Neural progenitor cell (in vitro differentiated cells): ENCODE measurements at regions not wholly inside any gene's neighbourhood (a gene's known extent, or its start where the extent isn't known, plus 50 kb on each side); places are given as distances from the start of the nearest gene placed in this dataset.

Experiments used
- DNase-seq: peaks from one replicate; pipeline ENCODE4 v3.0.0-alpha.2; 2016; ENCODE audit warnings: low spot score
- H2AFZ ChIP-seq: fragments of 200-600 bp; sonication (generic); replicated peaks from 2 replicates; pipeline ENCODE4 v1.6.1; 2016; ENCODE audit warnings: antibody characterized with exemption
- H3F3A ChIP-seq: fragments of 200-600 bp; sonication (generic); 2 replicates; pipeline ENCODE4 v1.6.1; 2016; ENCODE audit warnings: antibody characterized with exemption, low read depth
- H3K27ac ChIP-seq: fragments of 200-600 bp; sonication (generic); 2 replicates; pipeline ENCODE4 v1.5.1; 2016; ENCODE audit warnings: mild to moderate bottlenecking
- H3K27me3 ChIP-seq: fragments of 200-600 bp; sonication (generic); 2 replicates; pipeline ENCODE4 v1.6.1; 2016; ENCODE audit warnings: mild to moderate bottlenecking, moderate library complexity
- H3K36me3 ChIP-seq: fragments of 200-600 bp; sonication (generic); 2 replicates; pipeline ENCODE4 v1.5.1; 2016
- H3K4me1 ChIP-seq: fragments of 200-600 bp; sonication (generic); 2 replicates; pipeline ENCODE4 v1.6.1; 2016; ENCODE audit warnings: mixed run types
- H3K4me2 ChIP-seq: fragments of 200-600 bp; sonication (generic); 2 replicates; pipeline ENCODE4 v1.6.1; 2016
- H3K4me3 ChIP-seq: fragments of 200-600 bp; sonication (generic); 2 replicates; pipeline ENCODE4 v1.5.1; 2016
- H3K79me2 ChIP-seq: fragments of 200-600 bp; sonication (generic); 2 replicates; pipeline ENCODE4 v1.6.1; 2016; ENCODE audit warnings: low read depth
- H3K9ac ChIP-seq: fragments of 200-600 bp; sonication (generic); 2 replicates; pipeline ENCODE4 v1.6.1; 2016
- H3K9me3 ChIP-seq: fragments of 200-600 bp; sonication (generic); 2 replicates; pipeline ENCODE4 v1.5.1; 2016; ENCODE audit warnings: low read depth
- H4K20me1 ChIP-seq: fragments of 200-600 bp; sonication (generic); 2 replicates; pipeline ENCODE4 v1.6.1; 2016; ENCODE audit warnings: low read depth
- H3K27ac Mint-ChIP-seq: 3 replicates; pipeline ENCODE4 v1.8.0; 2021; ENCODE audit warnings: mixed read lengths
- H3K27me3 Mint-ChIP-seq: 2 replicates; pipeline ENCODE4 v1.8.0; 2022; ENCODE audit warnings: low read depth, mild to moderate bottlenecking, inconsistent platforms, moderate library complexity, mixed read lengths; ENCODE audit not compliant: insufficient read depth
- H3K36me3 Mint-ChIP-seq: 3 replicates; pipeline ENCODE4 v1.8.0; 2021; ENCODE audit warnings: mixed read lengths
- H3K4me1 Mint-ChIP-seq: 3 replicates; pipeline ENCODE4 v1.8.0; 2021; ENCODE audit warnings: mixed read lengths
- H3K4me3 Mint-ChIP-seq: 3 replicates; pipeline ENCODE4 v1.8.0; 2021; ENCODE audit warnings: mild to moderate bottlenecking, moderate library complexity, mixed read lengths
- H3K9me3 Mint-ChIP-seq: 3 replicates; pipeline ENCODE4 v1.8.0; 2020; ENCODE audit warnings: mixed read lengths
- CTCF ChIP-seq: fragments of 200-600 bp; sonication (generic); IDR thresholded peaks from 2 replicates; pipeline ENCODE4 v1.5.1; 2017; ENCODE audit warnings: antibody characterized with exemption, mild to moderate bottlenecking
- EZH2 ChIP-seq: fragments of 200-600 bp; sonication (generic); IDR thresholded peaks from 2 replicates; pipeline ENCODE4 v1.6.1; 2017; ENCODE audit warnings: antibody characterized with exemption, mild to moderate bottlenecking, moderate library complexity
- EZH2phosphoT487 ChIP-seq: fragments of 200-600 bp; sonication (generic); IDR thresholded peaks from 2 replicates; pipeline ENCODE4 v1.6.1; 2017; ENCODE audit warnings: antibody characterized with exemption

DNA sequence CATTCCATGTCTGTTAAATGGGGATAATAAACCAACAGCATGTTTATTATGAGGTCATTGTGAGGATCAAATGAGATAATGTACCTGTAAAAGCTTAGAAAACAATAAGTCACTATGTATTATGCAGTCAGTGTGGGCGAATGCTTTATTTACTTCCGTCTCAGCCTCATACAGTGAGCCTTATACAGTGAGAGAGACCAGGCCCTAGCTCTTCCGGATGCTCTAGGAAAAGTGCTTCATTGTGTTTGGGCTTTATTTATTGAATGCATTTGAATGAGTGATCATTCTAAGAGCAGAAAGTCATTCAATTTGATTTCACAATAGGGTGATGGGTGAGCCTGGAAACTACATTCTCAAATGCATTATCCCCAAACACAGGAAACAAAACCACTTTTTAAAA lies 603.9 kb upstream of the FANCL start:
- no peak overlapping the region for H3K9ac ChIP-seq
- Mint-ChIP-seq H3K9me3 (no peaks in the 10 kb centered on the region), H3K4me1 (no peaks in the 10 kb centered on the region), H3K36me3 (no peaks in the 10 kb centered on the region), H3K4me3 (no peak overlapping the region), H3K27me3 (no peaks in the 10 kb centered on the region), H3K27ac (no peak overlapping the region)
- no peak overlapping the region for H3K27ac ChIP-seq
- no peak overlapping the region for H3K4me2 ChIP-seq
- H3K4me1 ChIP-seq, result no peaks in the 10 kb centered on the region
- H3K79me2 ChIP-seq, result no peaks in the 10 kb centered on the region
- H3K27me3 ChIP-seq, result no peaks in the 10 kb centered on the region
- no peaks in the 10 kb centered on the region for H4K20me1 ChIP-seq
- no peaks in the 10 kb centered on the region for H3K36me3 ChIP-seq
- TF ChIP-seq CTCF (no peak), EZH2phosphoT487 (no peak), EZH2 (no peak)
- no peak overlapping the region for H2AFZ ChIP-seq
- no peak for DNase-seq
- no peaks in the 10 kb centered on the region for H3K9me3 ChIP-seq
- H3K4me3 ChIP-seq, result no peak overlapping the region
- H3F3A ChIP-seq, result no peaks in the 10 kb centered on the region

DNA sequence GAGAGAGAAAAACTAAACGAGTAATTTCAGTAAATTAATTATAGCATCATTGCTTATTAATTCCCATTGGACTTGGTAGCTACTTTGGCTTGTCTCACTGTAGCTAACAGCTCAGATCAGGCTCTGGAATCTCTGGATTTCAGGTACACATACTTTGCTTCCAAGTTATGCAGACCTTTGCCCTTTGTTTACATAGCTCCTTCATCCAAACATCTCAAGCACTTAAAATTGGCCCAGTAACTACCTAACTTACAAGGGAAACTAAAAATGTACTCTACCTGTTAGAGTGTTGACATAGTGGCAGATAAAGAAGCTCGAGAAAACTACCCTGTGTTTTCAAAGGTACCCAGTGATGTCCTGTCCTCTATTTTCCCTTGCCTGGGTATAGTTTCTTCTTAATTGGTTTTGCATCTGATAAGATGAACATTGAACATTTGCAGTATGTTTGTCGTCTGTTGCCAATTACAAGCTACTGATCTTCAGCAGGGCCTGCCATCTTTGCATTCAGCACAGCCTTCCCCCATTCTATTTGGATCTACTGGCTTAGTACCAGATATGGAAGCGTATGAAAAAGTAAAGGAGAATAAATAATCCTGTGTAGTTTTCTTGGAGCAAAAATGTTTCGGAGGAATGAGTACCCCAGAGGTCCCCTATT lies 601.5 kb upstream of the FANCL start:
- no peak for DNase-seq
- H3K27ac Mint-ChIP-seq, result no peak overlapping the region
- no peaks in the 10 kb centered on the region for H3K79me2 ChIP-seq
- no peak for TF ChIP-seq EZH2phosphoT487
- no peak for TF ChIP-seq EZH2
- H3K27ac ChIP-seq, result no peak overlapping the region
- H3K27me3 Mint-ChIP-seq, result no peaks in the 10 kb centered on the region
- no peaks in the 10 kb centered on the region for H3K9me3 ChIP-seq
- H3K4me1 Mint-ChIP-seq, result no peaks in the 10 kb centered on the region
- H3K4me1 ChIP-seq, result no peaks in the 10 kb centered on the region
- H3K4me3 ChIP-seq, result no peak overlapping the region
- H3K4me2 ChIP-seq, result no peak overlapping the region
- H3K36me3 ChIP-seq, result no peaks in the 10 kb centered on the region
- no peak overlapping the region for H2AFZ ChIP-seq
- no peak overlapping the region for H3K4me3 Mint-ChIP-seq
- H3K27me3 ChIP-seq, result no peaks in the 10 kb centered on the region
- no peak overlapping the region for H3K9ac ChIP-seq
- H3K9me3 Mint-ChIP-seq, result no peaks in the 10 kb centered on the region
- H4K20me1 ChIP-seq, result no peaks in the 10 kb centered on the region
- no peaks in the 10 kb centered on the region for H3K36me3 Mint-ChIP-seq
- no peaks in the 10 kb centered on the region for H3F3A ChIP-seq

GRCh38 chr2:58834404-58834803 lies 593.3 kb upstream of the FANCL start:
- Histone ChIP-seq H3K4me3 (no peak overlapping the region), H3K79me2 (no peaks in the 10 kb centered on the region), H4K20me1 (peaks cover 6% of the 10 kb centered on the region), H3K27me3 (no peaks in the 10 kb centered on the region), H3F3A (no peaks in the 10 kb centered on the region), H3K4me1 (peaks cover 10% of the 10 kb centered on the region), H3K27ac (no peak overlapping the region), H3K36me3 (no peaks in the 10 kb centered on the region), H3K4me2 (no peak overlapping the region), H3K9ac (no peak overlapping the region), H3K9me3 (no peaks in the 10 kb centered on the region), H2AFZ (no peak overlapping the region)
- Mint-ChIP-seq H3K4me3 (no peak overlapping the region), H3K36me3 (no peaks in the 10 kb centered on the region), H3K9me3 (peaks cover 4% of the 10 kb centered on the region), H3K27ac (no peak overlapping the region), H3K4me1 (no peaks in the 10 kb centered on the region), H3K27me3 (no peaks in the 10 kb centered on the region)
- peak; percentile 74 for DNase-seq
- TF ChIP-seq EZH2, result no peak
- no peak for TF ChIP-seq CTCF
- TF ChIP-seq EZH2phosphoT487, result no peak

GRCh38 chr2:58826795-58827194 lies 585.7 kb upstream of the FANCL start:
- H3K79me2 ChIP-seq, result no peaks in the 10 kb centered on the region
- Mint-ChIP-seq H3K27me3 (no peaks in the 10 kb centered on the region), H3K36me3 (no peaks in the 10 kb centered on the region), H3K4me3 (no peak overlapping the region), H3K27ac (no peak overlapping the region), H3K4me1 (no peaks in the 10 kb centered on the region), H3K9me3 (peaks cover 31% of the 10 kb centered on the region)
- no peak overlapping the region for H3K4me3 ChIP-seq
- H3F3A ChIP-seq, result no peaks in the 10 kb centered on the region
- H3K9ac ChIP-seq, result no peak overlapping the region
- H3K36me3 ChIP-seq, result no peaks in the 10 kb centered on the region
- no peak overlapping the region for H3K4me2 ChIP-seq
- no peaks in the 10 kb centered on the region for H3K9me3 ChIP-seq
- DNase-seq, result no peak
- no peaks in the 10 kb centered on the region for H4K20me1 ChIP-seq
- H3K27me3 ChIP-seq, result no peaks in the 10 kb centered on the region
- H3K4me1 ChIP-seq, result peaks cover under 1% of the 10 kb centered on the region
- no peak overlapping the region for H2AFZ ChIP-seq
- no peak overlapping the region for H3K27ac ChIP-seq
- TF ChIP-seq EZH2phosphoT487, result no peak
